Suprapubic skin (tissue), 4 donors: ENCODE measurements at regions not wholly inside any gene's neighbourhood (a gene's known extent, or its start where the extent isn't known, plus 50 kb on each side); places are given as distances from the start of the nearest gene placed in this dataset.

Experiments used
- DNase-seq, 2 donors: peaks; one replicate each; pipeline ENCODE4 v3.0.0-alpha.2; 2019; ENCODE audit warnings: low spot score in 2 of 2
- H3K27ac ChIP-seq: fragments of 200-600 bp; sonication (generic); one replicate; pipeline ENCODE4 v1.5.1; 2019
- H3K27me3 ChIP-seq: fragments of 200-600 bp; sonication (generic); one replicate; pipeline ENCODE4 v1.5.1; 2019
- H3K36me3 ChIP-seq: fragments of 200-600 bp; sonication (generic); one replicate; pipeline ENCODE4 v1.5.1; 2019
- H3K4me1 ChIP-seq: fragments of 200-600 bp; sonication (generic); one replicate; pipeline ENCODE4 v1.5.1; 2019
- H3K4me3 ChIP-seq: fragments of 200-600 bp; sonication (generic); one replicate; pipeline ENCODE4 v1.5.1; 2019; ENCODE audit warnings: mild to moderate bottlenecking
- H3K9me3 ChIP-seq: fragments of 200-600 bp; sonication (generic); one replicate; pipeline ENCODE4 v1.5.1; 2019
- EP300 ChIP-seq: sonication (generic); formaldehyde crosslinking; IDR thresholded peaks from one replicate; pipeline ENCODE4 v1.6.1; 2017; ENCODE audit warnings: antibody characterized with exemption
- POLR2A ChIP-seq, 2 donors: fragments of 450-650 bp; IDR thresholded peaks; one replicate each; pipeline ENCODE4 v1.6.1; 2017; ENCODE audit warnings: antibody characterized with exemption in 2 of 2, mild to moderate bottlenecking in 2 of 2, moderate library complexity in 2 of 2
- POLR2AphosphoS5 ChIP-seq, 3 donors: sonication (generic); formaldehyde crosslinking; IDR thresholded peaks; one replicate each; pipeline ENCODE4 v1.6.1; 2017; ENCODE audit warnings: antibody characterized with exemption in 3 of 3
- WGBS: methylation state at CpG from one replicate; pipeline ENCODE4 v1.1.5; 2018; 5-methylcytosine and 5-hydroxymethylcytosine counted together
- TF ChIP-seq, protein P1 (sequence below), 2 donors: fragments of 200-600 bp in 1 of 2; fragments of 450-650 bp in 1 of 2; sonication (generic) in 1 of 2; IDR thresholded peaks; one replicate each; pipeline ENCODE4 v1.5.1; 2016 to 2019; ENCODE audit warnings: antibody characterized with exemption in 2 of 2, mild to moderate bottlenecking in 1 of 2, moderate library complexity in 1 of 2

DNA sequence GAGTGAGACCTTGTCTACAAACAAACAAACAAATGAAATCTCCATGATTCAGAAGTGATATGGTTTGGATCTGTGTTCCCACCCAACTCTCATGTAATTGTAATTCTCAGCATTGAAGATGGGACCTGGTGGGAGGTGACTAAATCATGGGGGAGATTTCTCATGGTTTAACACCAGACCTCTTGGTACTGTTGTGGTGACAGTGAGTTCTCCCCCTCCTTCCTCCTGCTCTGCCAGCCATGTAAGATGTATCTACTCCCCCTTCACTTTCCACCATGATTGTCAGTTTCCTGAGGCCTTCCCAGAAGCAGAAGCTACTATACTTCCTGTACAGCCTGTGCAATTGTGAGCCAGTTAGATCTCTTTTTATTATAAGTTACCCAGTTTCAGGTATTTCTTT is 438.4 kb upstream of the THBS1 start:
- no peak for DNase-seq
- Histone ChIP-seq H3K4me1 (no peaks in the 10 kb centered on the region), H3K9me3 (no peaks in the 10 kb centered on the region), H3K27ac (no peak overlapping the region), H3K4me3 (no peak overlapping the region), H3K27me3 (no peaks in the 10 kb centered on the region), H3K36me3 (no peaks in the 10 kb centered on the region)
- TF ChIP-seq POLR2A (IDR thresholded peaks at IDR 0.05): no peak

DNA sequence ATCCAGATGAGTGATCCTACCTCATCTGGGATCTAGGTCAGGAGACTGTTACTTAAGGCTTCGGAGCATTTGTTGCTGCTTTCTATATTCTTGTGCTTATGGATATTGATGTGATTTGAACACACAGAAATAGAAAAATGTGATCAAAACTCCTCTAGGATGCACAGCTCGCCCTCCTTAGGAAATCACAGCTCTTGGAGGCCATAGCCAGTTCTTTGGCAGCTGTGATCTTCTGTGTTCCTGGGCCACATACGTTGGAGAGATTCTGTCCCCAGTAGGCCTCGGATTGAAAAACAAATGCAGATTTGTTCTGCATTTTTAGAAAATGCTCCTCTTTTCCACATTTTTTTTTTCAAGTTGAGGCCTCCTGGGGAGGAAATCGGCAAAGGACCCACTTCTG is 437.4 kb upstream of the THBS1 start:
- Histone ChIP-seq H3K27ac (no peak overlapping the region), H3K4me1 (no peaks in the 10 kb centered on the region), H3K9me3 (no peaks in the 10 kb centered on the region), H3K36me3 (no peaks in the 10 kb centered on the region), H3K4me3 (no peak overlapping the region), H3K27me3 (no peaks in the 10 kb centered on the region)
- TF ChIP-seq POLR2AphosphoS5 (IDR thresholded peaks at IDR 0.05): no peak
- 96% methylated on average over 5 of the region's 5 CpGs for WGBS
- no peak for DNase-seq

DNA sequence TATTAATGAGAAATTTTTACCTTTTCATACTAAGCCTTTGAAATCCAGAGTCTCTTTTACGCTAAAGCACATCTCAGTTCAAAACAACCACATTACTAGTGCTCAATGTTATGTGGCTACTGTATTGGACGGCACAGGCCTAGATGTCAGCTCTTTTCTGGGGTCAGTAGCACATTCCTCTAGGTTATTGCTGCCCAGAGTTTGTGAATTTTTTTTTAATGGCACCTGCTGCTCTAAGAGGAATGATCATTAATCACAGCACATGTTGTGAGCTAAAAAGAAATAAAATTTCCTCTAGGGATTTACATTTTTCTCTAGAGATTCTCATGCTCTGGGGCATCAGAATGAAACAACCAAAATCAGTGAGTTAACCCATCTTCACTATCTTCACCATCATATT is 436.8 kb upstream of the THBS1 start:
- no peaks in the 10 kb centered on the region for H3K9me3 ChIP-seq
- no peak overlapping the region for H3K4me3 ChIP-seq
- no peaks in the 10 kb centered on the region for H3K4me1 ChIP-seq
- H3K27me3 ChIP-seq: no peaks in the 10 kb centered on the region
- WGBS: 65% methylated on average over 2 of the region's 2 CpGs
- TF ChIP-seq EP300: no peak
- TF ChIP-seq, protein P1, sequence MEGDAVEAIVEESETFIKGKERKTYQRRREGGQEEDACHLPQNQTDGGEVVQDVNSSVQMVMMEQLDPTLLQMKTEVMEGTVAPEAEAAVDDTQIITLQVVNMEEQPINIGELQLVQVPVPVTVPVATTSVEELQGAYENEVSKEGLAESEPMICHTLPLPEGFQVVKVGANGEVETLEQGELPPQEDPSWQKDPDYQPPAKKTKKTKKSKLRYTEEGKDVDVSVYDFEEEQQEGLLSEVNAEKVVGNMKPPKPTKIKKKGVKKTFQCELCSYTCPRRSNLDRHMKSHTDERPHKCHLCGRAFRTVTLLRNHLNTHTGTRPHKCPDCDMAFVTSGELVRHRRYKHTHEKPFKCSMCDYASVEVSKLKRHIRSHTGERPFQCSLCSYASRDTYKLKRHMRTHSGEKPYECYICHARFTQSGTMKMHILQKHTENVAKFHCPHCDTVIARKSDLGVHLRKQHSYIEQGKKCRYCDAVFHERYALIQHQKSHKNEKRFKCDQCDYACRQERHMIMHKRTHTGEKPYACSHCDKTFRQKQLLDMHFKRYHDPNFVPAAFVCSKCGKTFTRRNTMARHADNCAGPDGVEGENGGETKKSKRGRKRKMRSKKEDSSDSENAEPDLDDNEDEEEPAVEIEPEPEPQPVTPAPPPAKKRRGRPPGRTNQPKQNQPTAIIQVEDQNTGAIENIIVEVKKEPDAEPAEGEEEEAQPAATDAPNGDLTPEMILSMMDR (IDR thresholded peaks at IDR 0.05): no peak
- no peak for TF ChIP-seq POLR2AphosphoS5 (IDR thresholded peaks at IDR 0.05)
- TF ChIP-seq POLR2A (IDR thresholded peaks at IDR 0.05): no peak
- H3K36me3 ChIP-seq: no peaks in the 10 kb centered on the region
- no peak overlapping the region for H3K27ac ChIP-seq
- no peak for DNase-seq

DNA sequence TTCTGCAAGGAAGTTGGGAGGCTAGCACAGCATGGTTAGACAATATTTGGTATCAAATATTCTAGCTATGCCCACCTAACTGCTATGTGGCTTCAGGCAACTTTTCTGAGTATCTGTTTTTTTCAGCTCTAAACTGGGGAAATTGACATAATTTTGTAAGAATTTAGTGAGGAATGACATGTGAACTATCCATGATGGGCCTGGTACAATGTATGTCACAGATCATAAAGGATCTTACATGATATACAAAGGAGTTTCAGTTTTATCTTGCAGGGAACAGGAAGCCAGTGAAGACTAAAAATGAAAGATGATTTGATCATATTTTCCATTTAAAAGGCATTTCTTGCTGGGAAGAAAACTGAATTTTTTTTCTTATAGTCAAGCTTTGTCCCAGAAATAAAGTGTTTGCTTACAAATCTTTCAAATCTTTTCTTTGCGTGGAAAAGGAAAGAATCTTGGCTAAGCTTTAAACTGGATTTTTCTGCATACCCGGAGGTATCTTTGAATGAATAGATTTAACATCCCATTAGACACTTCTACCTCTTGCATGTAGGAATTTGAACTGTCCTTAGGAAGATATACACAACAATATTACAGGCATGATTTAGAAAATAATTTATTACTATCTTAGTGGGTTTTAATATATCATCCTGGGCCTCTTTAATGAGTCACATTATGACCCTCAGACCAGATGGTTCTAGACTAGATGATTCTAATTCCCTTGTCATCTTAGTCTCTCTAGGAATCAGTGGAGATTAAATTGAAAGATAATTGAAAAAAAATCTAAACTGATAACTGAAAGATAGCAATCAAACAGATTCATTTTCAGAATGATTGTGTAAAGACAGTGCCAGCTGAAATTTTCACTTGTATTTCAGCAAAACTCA is 436.0 kb upstream of the THBS1 start:
- no peaks in the 10 kb centered on the region for H3K9me3 ChIP-seq
- TF ChIP-seq POLR2A (IDR thresholded peaks at IDR 0.05) (no peak), POLR2AphosphoS5 (IDR thresholded peaks at IDR 0.05) (no peak), EP300 (no peak)
- TF ChIP-seq, protein P1 (IDR thresholded peaks at IDR 0.05): no peak
- H3K4me3 ChIP-seq: no peak overlapping the region
- H3K27ac ChIP-seq: no peak overlapping the region
- no peaks in the 10 kb centered on the region for H3K36me3 ChIP-seq
- DNase-seq: no peak
- H3K27me3 ChIP-seq: no peaks in the 10 kb centered on the region
- no peaks in the 10 kb centered on the region for H3K4me1 ChIP-seq
- 44% methylated on average over 2 of the region's 2 CpGs for WGBS

DNA sequence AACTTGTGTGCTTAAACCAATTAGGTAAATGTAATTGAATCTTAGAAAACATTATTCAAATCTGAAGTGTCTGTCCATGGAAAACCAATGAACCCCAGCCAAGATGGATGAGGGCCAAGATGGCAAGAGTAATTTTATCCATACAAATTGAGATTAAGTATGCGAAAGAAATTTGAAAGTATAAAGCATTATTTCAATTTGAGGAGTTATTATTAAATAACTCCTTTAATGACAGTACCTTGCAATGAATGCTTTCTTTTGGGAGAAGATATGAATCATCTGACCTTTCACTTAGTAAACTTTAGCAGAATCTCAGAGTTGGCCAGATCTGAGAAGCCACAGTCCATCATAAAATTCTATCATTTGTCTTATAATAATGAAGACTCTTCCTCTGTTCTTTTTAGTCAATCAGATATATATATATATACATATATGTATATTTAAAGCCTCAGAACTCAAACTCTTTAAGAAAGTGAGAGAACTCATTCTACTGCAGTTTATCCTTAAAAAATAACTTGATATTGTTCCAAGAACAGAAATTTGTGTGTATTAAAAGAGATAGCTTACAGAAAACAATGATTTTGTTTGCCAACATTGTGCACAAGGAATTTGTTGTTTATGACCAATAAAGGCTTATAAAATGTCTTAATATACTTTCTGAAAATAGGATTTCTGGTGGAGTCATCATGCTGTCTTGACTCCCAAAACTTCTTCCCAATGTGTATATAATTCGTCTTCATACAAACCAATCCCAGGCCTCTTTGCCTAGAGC is 434.8 kb upstream of the THBS1 start:
- TF ChIP-seq EP300: no peak
- TF ChIP-seq, protein P1 (IDR thresholded peaks at IDR 0.05): no peak
- no peak for TF ChIP-seq POLR2AphosphoS5 (IDR thresholded peaks at IDR 0.05)
- no peak for TF ChIP-seq POLR2A (IDR thresholded peaks at IDR 0.05)
- Histone ChIP-seq H3K27ac (no peak overlapping the region), H3K36me3 (no peaks in the 10 kb centered on the region), H3K4me3 (no peak overlapping the region), H3K9me3 (no peaks in the 10 kb centered on the region), H3K27me3 (no peaks in the 10 kb centered on the region), H3K4me1 (no peaks in the 10 kb centered on the region)
- WGBS: 56% methylated on average over 2 of the region's 2 CpGs
- DNase-seq: no peak

DNA sequence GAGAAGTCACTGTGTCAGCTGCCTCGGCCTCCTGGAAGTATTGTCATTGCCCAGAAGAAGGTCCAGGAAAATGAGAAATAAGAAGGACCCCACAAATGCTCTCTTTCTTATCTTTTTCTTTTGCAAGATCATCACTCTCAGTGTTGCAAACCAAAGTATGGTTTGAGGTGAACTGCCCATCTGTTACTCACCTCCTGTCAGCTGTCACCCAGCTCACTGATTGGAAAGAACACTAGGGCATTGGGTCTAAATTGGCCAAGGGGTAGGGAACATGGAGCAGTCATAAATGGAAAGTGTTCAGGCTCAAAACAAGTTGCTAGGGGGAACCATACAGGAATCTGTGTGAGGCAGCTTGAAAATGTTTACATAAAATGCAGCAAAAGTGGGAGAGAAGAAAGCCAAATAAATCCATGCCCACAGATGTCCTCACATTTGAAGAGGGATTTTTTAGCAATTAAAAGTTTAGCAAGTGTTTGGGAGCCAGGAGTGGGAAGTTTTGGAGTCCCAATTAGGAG is 431.2 kb upstream of the THBS1 start:
- Histone ChIP-seq H3K4me1 (peaks cover 10% of the 10 kb centered on the region), H3K36me3 (no peaks in the 10 kb centered on the region), H3K9me3 (no peaks in the 10 kb centered on the region), H3K27me3 (no peaks in the 10 kb centered on the region), H3K27ac (no peak overlapping the region), H3K4me3 (no peak overlapping the region)
- WGBS: 88% methylated on average over 1 of the region's 1 CpG
- TF ChIP-seq POLR2A (IDR thresholded peaks at IDR 0.05): no peak
- TF ChIP-seq, protein P1 (IDR thresholded peaks at IDR 0.05): no peak
- TF ChIP-seq POLR2AphosphoS5 (IDR thresholded peaks at IDR 0.05): no peak
- no peak for TF ChIP-seq EP300
- DNase-seq: no peak
